HG03025 (cell line): ENCODE measurements at regions not wholly inside any gene's neighbourhood (a gene's known extent, or its start where the extent isn't known, plus 50 kb on each side); places are given as distances from the start of the nearest gene placed in this dataset.
"Not testable (repeated sequence)": the region's sequence is repeated elsewhere in the genome, so short reads cannot be mapped to it uniquely, and the experiment has no call there.

ENCODE experiments used
- ATAC-seq: cut with Tn5 transposase; IDR thresholded peaks from one replicate; pipeline ENCODE4 v1.9.1; 2021; ENCODE audit warnings: mild to moderate bottlenecking, moderate library complexity; ENCODE audit not compliant: unreplicated experiment, low FRiP score

GRCh38 chr10:117430535-117430934 is 55.3 kb upstream of the PDZD8 start:
- not testable (repeated sequence) for ATAC-seq

GRCh38 chr10:117429643-117430265 is 54.5 kb upstream of the PDZD8 start:
- no peak for ATAC-seq

- ATAC-seq, result no peak
These were observed 52.1 kb upstream of the PDZD8 start for GRCh38 chr10:117427356-117427755.

DNA sequence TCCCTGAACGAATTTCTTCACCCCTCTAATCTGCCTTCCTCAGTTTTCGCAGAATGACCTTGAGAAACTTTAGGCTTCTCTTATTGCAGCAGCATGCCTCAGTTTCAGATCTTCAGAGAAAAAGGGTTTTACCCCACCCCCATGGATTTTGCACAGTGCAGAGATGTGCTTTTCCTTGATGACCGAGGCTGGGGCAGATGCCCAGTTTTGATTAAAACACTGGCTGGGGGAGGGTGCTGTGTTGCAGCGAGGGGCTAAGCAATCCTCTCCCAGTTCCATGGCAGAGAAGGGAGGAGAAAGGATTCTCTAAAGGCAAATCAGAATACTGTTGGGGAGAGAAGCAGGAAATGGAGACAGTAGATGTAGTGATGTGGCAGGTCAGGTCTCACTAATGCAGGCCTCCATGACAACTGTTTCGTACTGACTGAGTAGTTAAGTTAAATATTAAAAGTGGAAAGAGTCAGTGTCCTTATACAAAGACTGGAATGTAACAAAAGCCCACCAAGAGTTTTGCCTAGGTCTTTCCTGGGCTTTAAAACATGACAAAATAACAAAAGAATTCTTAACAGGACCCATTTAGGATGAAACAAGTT is 50.8 kb upstream of the PDZD8 start:
- ATAC-seq, result no peak

- no peak for ATAC-seq
These were observed 49.8 kb upstream of the PDZD8 start for GRCh38 chr10:117424883-117425649.
